H9 (cell line): ENCODE measurements at regions not wholly inside any gene's neighbourhood (a gene's known extent, or its start where the extent isn't known, plus 50 kb on each side); places are given as distances from the start of the nearest gene placed in this dataset.
A peak's percentile ranks its signal among the peaks of the same experiment; 100 is the strongest.

Experiments
- DNase-seq: peaks from one replicate; pipeline ENCODE4 v3.0.0-alpha.2; 2017
- H2AFZ ChIP-seq: one replicate; pipeline ENCODE4 v1.6.1; 2013; ENCODE audit warnings: mild to moderate bottlenecking, low read length, control low read depth, moderate library complexity
- H2AK5ac ChIP-seq: 2 replicates; pipeline ENCODE4 v1.6.1; 2013; ENCODE audit warnings: low read length, control low read depth, mixed read lengths; ENCODE audit not compliant: insufficient read length
- H2BK120ac ChIP-seq: one replicate; pipeline ENCODE4 v1.6.1; 2013; ENCODE audit warnings: low read depth, mild to moderate bottlenecking, low read length, control low read depth, inconsistent platforms; ENCODE audit not compliant: poor library complexity, severe bottlenecking
- H2BK12ac ChIP-seq: 2 replicates; pipeline ENCODE4 v1.6.1; 2013; ENCODE audit warnings: low read length, control low read depth, mixed read lengths, low read depth; ENCODE audit not compliant: insufficient read length
- H2BK15ac ChIP-seq: 2 replicates; pipeline ENCODE4 v1.6.1; 2013; ENCODE audit warnings: low read depth, low read length, control low read depth
- H2BK20ac ChIP-seq: one replicate; pipeline ENCODE4 v1.6.1; 2013; ENCODE audit warnings: low read depth, mild to moderate bottlenecking, low read length, control low read depth, inconsistent platforms; ENCODE audit not compliant: poor library complexity, severe bottlenecking
- H2BK5ac ChIP-seq: 2 replicates; pipeline ENCODE4 v1.6.1; 2013; ENCODE audit warnings: low read length, control low read depth, mixed read lengths; ENCODE audit not compliant: insufficient read length
- H3K14ac ChIP-seq: 2 replicates; pipeline ENCODE4 v1.6.1; 2013; ENCODE audit warnings: low read length, control low read depth; ENCODE audit not compliant: insufficient read depth
- H3K18ac ChIP-seq: 2 replicates; pipeline ENCODE4 v1.6.1; 2013; ENCODE audit warnings: low read depth, mild to moderate bottlenecking, mixed read lengths, low read length, control low read depth; ENCODE audit not compliant: insufficient read length
- H3K23ac ChIP-seq: 2 replicates; pipeline ENCODE4 v1.6.1; 2013; ENCODE audit warnings: low read length, control low read depth, mixed read lengths, low read depth; ENCODE audit not compliant: insufficient read length
- H3K23me2 ChIP-seq: 2 replicates; pipeline ENCODE4 v1.6.1; 2013; ENCODE audit warnings: low read depth, mild to moderate bottlenecking, mixed read lengths, low read length, control low read depth; ENCODE audit not compliant: insufficient read length, poor library complexity, severe bottlenecking
- H3K27ac ChIP-seq: 2 replicates; pipeline ENCODE4 v1.5.1; 2013; ENCODE audit warnings: low read length, control low read depth, mixed read lengths, low read depth; ENCODE audit not compliant: insufficient read length
- H3K27me3 ChIP-seq: 2 replicates; pipeline ENCODE4 v1.6.1; 2013; ENCODE audit warnings: low read length, control low read depth, inconsistent platforms; ENCODE audit not compliant: insufficient read depth
- H3K4ac ChIP-seq: 2 replicates; pipeline ENCODE4 v1.6.1; 2013; ENCODE audit warnings: low read depth, mild to moderate bottlenecking, control low read depth, inconsistent platforms, low read length, moderate library complexity
- H3K4me1 ChIP-seq: 2 replicates; pipeline ENCODE4 v1.6.1; 2013; ENCODE audit warnings: low read length, control low read depth, inconsistent platforms; ENCODE audit not compliant: insufficient read depth
- H3K4me2 ChIP-seq: 2 replicates; pipeline ENCODE4 v1.6.1; 2013; ENCODE audit warnings: low read length, control low read depth, mixed read lengths; ENCODE audit not compliant: insufficient read length, insufficient read depth
- H3K56ac ChIP-seq: 2 replicates; pipeline ENCODE4 v1.6.1; 2013; ENCODE audit warnings: low read depth, mild to moderate bottlenecking, mixed read lengths, low read length, control low read depth; ENCODE audit not compliant: insufficient read length
- H3K79me1 ChIP-seq: 2 replicates; pipeline ENCODE4 v1.6.1; 2013; ENCODE audit warnings: low read depth, mild to moderate bottlenecking, moderate library complexity, low read length, control low read depth, inconsistent platforms; ENCODE audit not compliant: insufficient read depth, poor library complexity, severe bottlenecking
- H3K79me2 ChIP-seq: 2 replicates; pipeline ENCODE4 v1.6.1; 2013; ENCODE audit warnings: low read length, control low read depth, inconsistent platforms; ENCODE audit not compliant: insufficient read depth
- H3K9ac ChIP-seq: 2 replicates; pipeline ENCODE4 v1.6.1; 2013; ENCODE audit warnings: low read length, control low read depth, mixed read lengths; ENCODE audit not compliant: insufficient read length; ENCODE audit errors: extremely low read depth
- H3K9me3 ChIP-seq: one replicate; pipeline ENCODE4 v1.6.1; 2013; ENCODE audit warnings: low read depth, low read length, inconsistent platforms; ENCODE audit not compliant: control insufficient read depth
- H3T11ph ChIP-seq: one replicate; pipeline ENCODE4 v1.6.1; 2013; ENCODE audit warnings: mild to moderate bottlenecking, low read length, control low read depth, inconsistent platforms
- H4K20me1 ChIP-seq: one replicate; pipeline ENCODE4 v1.6.1; 2013; ENCODE audit not compliant: control insufficient read depth, insufficient read length, insufficient read depth
- H4K5ac ChIP-seq: 2 replicates; pipeline ENCODE4 v1.6.1; 2013; ENCODE audit warnings: low read depth, mild to moderate bottlenecking, mixed read lengths, low read length, control low read depth; ENCODE audit not compliant: insufficient read length
- H4K8ac ChIP-seq: replicated peaks from 2 replicates; pipeline ENCODE4 v1.6.1; 2013; ENCODE audit warnings: low read length, control low read depth, mixed read lengths, low read depth; ENCODE audit not compliant: insufficient read length
- H4K91ac ChIP-seq: 2 replicates; pipeline ENCODE4 v1.6.1; 2013; ENCODE audit warnings: low read depth, mild to moderate bottlenecking, moderate library complexity, mixed read lengths, low read length, control low read depth; ENCODE audit not compliant: insufficient read length
- H3K27ac Mint-ChIP-seq, 3 experiments: 2 replicates in 2 of 3; 3 replicates in 1 of 3; pipeline ENCODE4 v1.8.0; 2020 to 2021; ENCODE audit warnings: mixed read lengths in 3 of 3, mild to moderate bottlenecking in 1 of 3, moderate library complexity in 1 of 3
- H3K27me3 Mint-ChIP-seq: 2 replicates; pipeline ENCODE4 v1.8.0; 2021; ENCODE audit warnings: low read depth, mild to moderate bottlenecking, moderate library complexity, mixed read lengths
- H3K36me3 Mint-ChIP-seq, 3 experiments: 2 replicates in 2 of 3; 3 replicates in 1 of 3; pipeline ENCODE4 v1.8.0; 2020 to 2021; ENCODE audit warnings: low read depth in 3 of 3, mixed read lengths in 3 of 3; ENCODE audit not compliant: insufficient read depth in 1 of 3
- H3K4me1 Mint-ChIP-seq, 2 experiments: 2 replicates each; pipeline ENCODE4 v1.8.0; 2020; ENCODE audit warnings: mixed read lengths in 2 of 2
- H3K4me3 Mint-ChIP-seq, 2 experiments: 2 replicates in 1 of 2; 3 replicates in 1 of 2; pipeline ENCODE4 v1.8.0; 2020 to 2021; ENCODE audit warnings: mild to moderate bottlenecking in 2 of 2, mixed read lengths in 2 of 2, moderate library complexity in 1 of 2
- H3K9me3 Mint-ChIP-seq, 2 experiments: 2 replicates in 1 of 2; 3 replicates in 1 of 2; pipeline ENCODE4 v1.8.0; 2020; ENCODE audit warnings: mild to moderate bottlenecking in 2 of 2, mixed read lengths in 2 of 2, moderate library complexity in 1 of 2
- CTCF ChIP-seq: fragments of 200-600 bp; sonication (generic); conservative IDR thresholded peaks from 3 replicates; pipeline ENCODE4 v1.8.0; 2021; ENCODE audit warnings: antibody characterized with exemption, mild to moderate bottlenecking
- WGBS: extraction: QIAGEN DNeasy Blood & Tissue Kit; methylation state at CpG from one replicate; pipeline ENCODE4 v1.1.7; 2013; ENCODE audit warnings: missing lambda C conversion rate, low lambda C conversion rate, mixed read lengths; ENCODE audit not compliant: insufficient read length; ENCODE audit errors: extremely low coverage; 5-methylcytosine and 5-hydroxymethylcytosine counted together

- H3K4ac ChIP-seq = no peak overlapping the region
- no peaks in the 10 kb centered on the region for H3K9me3 Mint-ChIP-seq
- H3K4me2 ChIP-seq = no peak overlapping the region
Measured at GRCh38 chr3:182491577-182491976, 301.7 kb upstream of the ATP11B start.

More at GRCh38 chr3:182491577-182491976, 301.7 kb upstream of the ATP11B start:
- H2BK15ac ChIP-seq = no peak overlapping the region
- no CpG with 5 or more reads among the region's 3 CpGs for WGBS
- H2BK20ac ChIP-seq = no peak overlapping the region
- no peak overlapping the region for H4K91ac ChIP-seq
- H3K23ac ChIP-seq = no peak overlapping the region
- H2BK12ac ChIP-seq = no peak overlapping the region
- DNase-seq = no peak
- no peak overlapping the region for H4K5ac ChIP-seq
- H3K9ac ChIP-seq = no peak overlapping the region
- TF ChIP-seq CTCF = no peak
- no peaks in the 10 kb centered on the region for H3K79me1 ChIP-seq
- no peak overlapping the region for H3K18ac ChIP-seq
- H3K27ac ChIP-seq = no peak overlapping the region
- no peak overlapping the region for H3K14ac ChIP-seq
- Mint-ChIP-seq H3K4me1 (peaks cover 14% of the 10 kb centered on the region in 2 experiments), H3K27me3 (no peaks in the 10 kb centered on the region), H3K27ac (peak overlapping the region in 1 of 3 experiments; percentile 5; a peak in 1 of 7 replicates), H3K4me3 (no peak overlapping the region), H3K36me3 (no peaks in the 10 kb centered on the region)
- H3K9me3 ChIP-seq = no peaks in the 10 kb centered on the region
- H2AFZ ChIP-seq = no peak overlapping the region
- no peaks in the 10 kb centered on the region for H3K23me2 ChIP-seq
- H3K4me1 ChIP-seq = peaks cover 2% of the 10 kb centered on the region; the same call in 1 of the 2 replicates
- H4K20me1 ChIP-seq = no peaks in the 10 kb centered on the region
- no peaks in the 10 kb centered on the region for H3K27me3 ChIP-seq
- no peaks in the 10 kb centered on the region for H3K79me2 ChIP-seq
- no peak overlapping the region for H2BK5ac ChIP-seq
- H3K56ac ChIP-seq = no peak overlapping the region
- no peak overlapping the region for H2AK5ac ChIP-seq
- H4K8ac ChIP-seq = no peak overlapping the region
- H2BK120ac ChIP-seq = no peak overlapping the region
- no peak overlapping the region for H3T11ph ChIP-seq
